ENCODE measurements at regions not wholly inside any gene's neighbourhood (a gene's known extent, or its start where the extent isn't known, plus 50 kb on each side); places are given as distances from the start of the nearest gene placed in this dataset.

- TF ChIP-seq CTCF (conservative IDR thresholded peaks at IDR 0.05; ENCODE audit: low read depth, low read length): no peak
- no peak for DNase-seq (ENCODE audit: low read depth)
- H3K4me3 ChIP-seq (ENCODE audit: low read depth, low read length): no peak overlapping the region
Measured at GRCh38 chr18:6547476-6547875, 132.8 kb upstream of the L3MBTL4 start.

GRCh38 chr18:6553234-6553900 lies 138.7 kb upstream of the L3MBTL4 start:
- TF ChIP-seq CTCF (conservative IDR thresholded peaks at IDR 0.05; ENCODE audit: low read depth, low read length): no peak
- DNase-seq (ENCODE audit: low read depth): no peak
- no peak overlapping the region for H3K4me3 ChIP-seq (ENCODE audit: low read depth, low read length)

- H3K4me3 ChIP-seq (ENCODE audit: low read depth, low read length): no peak overlapping the region
- no peak for TF ChIP-seq CTCF (conservative IDR thresholded peaks at IDR 0.05; ENCODE audit: low read depth, low read length)
- no peak for DNase-seq (ENCODE audit: low read depth)
Measured at GRCh38 chr18:6557057-6557769, 142.5 kb upstream of the L3MBTL4 start.

- H3K4me3 ChIP-seq (ENCODE audit: low read depth, low read length): no peak overlapping the region
- no peak for TF ChIP-seq CTCF (conservative IDR thresholded peaks at IDR 0.05; ENCODE audit: low read depth, low read length)
- DNase-seq (ENCODE audit: low read depth): no peak
Measured at GRCh38 chr18:6557770-6558248, 143.1 kb upstream of the L3MBTL4 start.

GRCh38 chr18:6558446-6559156 lies 143.9 kb upstream of the L3MBTL4 start:
- H3K4me3 ChIP-seq (ENCODE audit: low read depth, low read length): no peak overlapping the region
- no peak for TF ChIP-seq CTCF (conservative IDR thresholded peaks at IDR 0.05; ENCODE audit: low read depth, low read length)
- DNase-seq (ENCODE audit: low read depth): no peak

GRCh38 chr18:6559296-6559695 lies 144.6 kb upstream of the L3MBTL4 start:
- no peak overlapping the region for H3K4me3 ChIP-seq (ENCODE audit: low read depth, low read length)
- DNase-seq (ENCODE audit: low read depth): no peak
- TF ChIP-seq CTCF (conservative IDR thresholded peaks at IDR 0.05; ENCODE audit: low read depth, low read length): no peak
